Neutrophil (primary cell): ENCODE measurements at regions not wholly inside any gene's neighbourhood (a gene's known extent, or its start where the extent isn't known, plus 50 kb on each side); places are given as distances from the start of the nearest gene placed in this dataset.

Source experiments
- H3K27ac ChIP-seq: fragments of 200-600 bp; sonication (generic); 2 replicates; pipeline ENCODE4 v1.5.1; 2016; ENCODE audit warnings: mild to moderate bottlenecking, moderate library complexity
- H3K27me3 ChIP-seq: fragments of 200-600 bp; sonication (generic); 2 replicates; pipeline ENCODE4 v1.6.0; 2016; ENCODE audit warnings: mild to moderate bottlenecking
- H3K36me3 ChIP-seq: fragments of 200-600 bp; sonication (generic); 2 replicates; pipeline ENCODE4 v1.5.1; 2017
- H3K4me1 ChIP-seq, 2 experiments: fragments of 200-600 bp in 1 of 2; sonication (generic) in 1 of 2; 1 replicate in 1 of 2; 2 replicates in 1 of 2; pipeline versions ENCODE4 v1.5.1 to v1.6.1; 2013 to 2016; ENCODE audit warnings: low read depth in 1 of 2, low read length in 1 of 2, mild to moderate bottlenecking in 1 of 2, moderate library complexity in 1 of 2; ENCODE audit not compliant: control insufficient read depth in 1 of 2, insufficient read depth in 1 of 2
- H3K4me3 ChIP-seq, 2 experiments: fragments of 200-600 bp in 1 of 2; sonication (generic) in 1 of 2; 1 replicate in 1 of 2; 2 replicates in 1 of 2; pipeline ENCODE4 v1.5.1; 2013 to 2016; ENCODE audit warnings: low read depth in 1 of 2, low read length in 1 of 2, mild to moderate bottlenecking in 1 of 2, moderate library complexity in 1 of 2
- H3K9me3 ChIP-seq: fragments of 200-600 bp; sonication (generic); 2 replicates; pipeline ENCODE4 v1.5.1; 2016
- TF ChIP-seq, protein P1 (sequence below): fragments of 200-600 bp; sonication (generic); IDR thresholded peaks from 2 replicates; pipeline ENCODE4 v1.5.1; 2016; ENCODE audit warnings: antibody characterized with exemption

GRCh38 chr1:58979677-58980076, 195.8 kb upstream of the JUN start:
- H3K4me3 ChIP-seq = no peak overlapping the region
- H3K27me3 ChIP-seq = peaks cover 76% of the 10 kb centered on the region
- no peak overlapping the region for H3K27ac ChIP-seq
- H3K36me3 ChIP-seq = no peaks in the 10 kb centered on the region
- no peaks in the 10 kb centered on the region for H3K9me3 ChIP-seq
- TF ChIP-seq, protein P1, sequence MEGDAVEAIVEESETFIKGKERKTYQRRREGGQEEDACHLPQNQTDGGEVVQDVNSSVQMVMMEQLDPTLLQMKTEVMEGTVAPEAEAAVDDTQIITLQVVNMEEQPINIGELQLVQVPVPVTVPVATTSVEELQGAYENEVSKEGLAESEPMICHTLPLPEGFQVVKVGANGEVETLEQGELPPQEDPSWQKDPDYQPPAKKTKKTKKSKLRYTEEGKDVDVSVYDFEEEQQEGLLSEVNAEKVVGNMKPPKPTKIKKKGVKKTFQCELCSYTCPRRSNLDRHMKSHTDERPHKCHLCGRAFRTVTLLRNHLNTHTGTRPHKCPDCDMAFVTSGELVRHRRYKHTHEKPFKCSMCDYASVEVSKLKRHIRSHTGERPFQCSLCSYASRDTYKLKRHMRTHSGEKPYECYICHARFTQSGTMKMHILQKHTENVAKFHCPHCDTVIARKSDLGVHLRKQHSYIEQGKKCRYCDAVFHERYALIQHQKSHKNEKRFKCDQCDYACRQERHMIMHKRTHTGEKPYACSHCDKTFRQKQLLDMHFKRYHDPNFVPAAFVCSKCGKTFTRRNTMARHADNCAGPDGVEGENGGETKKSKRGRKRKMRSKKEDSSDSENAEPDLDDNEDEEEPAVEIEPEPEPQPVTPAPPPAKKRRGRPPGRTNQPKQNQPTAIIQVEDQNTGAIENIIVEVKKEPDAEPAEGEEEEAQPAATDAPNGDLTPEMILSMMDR = no peak
- H3K4me1 ChIP-seq = peaks cover 5 to 9% of the 10 kb centered on the region in 2 experiments

DNA sequence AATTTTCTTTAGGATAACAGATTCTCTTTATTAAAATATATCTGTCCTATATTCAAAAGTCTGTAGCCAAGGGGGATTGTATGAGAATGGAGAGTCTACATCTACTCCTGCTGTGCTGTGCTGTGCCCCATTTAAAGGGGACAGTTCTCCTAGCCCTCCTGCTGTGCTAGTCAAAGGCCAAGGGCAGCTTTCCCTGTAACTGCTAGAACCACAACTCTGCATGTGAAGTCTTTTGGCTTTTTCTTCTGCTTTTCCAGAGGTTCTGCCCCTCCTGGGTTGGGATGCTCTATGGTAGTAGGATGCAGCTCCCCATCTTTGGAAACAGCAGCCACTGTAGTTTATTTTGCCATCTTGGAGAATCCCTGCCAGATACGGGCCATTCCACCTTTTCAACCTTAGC, 197.5 kb upstream of the JUN start:
- Histone ChIP-seq H3K9me3 (no peaks in the 10 kb centered on the region), H3K36me3 (no peaks in the 10 kb centered on the region), H3K4me1 (peaks cover 5 to 9% of the 10 kb centered on the region in 2 experiments), H3K27me3 (peaks cover 66% of the 10 kb centered on the region), H3K27ac (no peak overlapping the region), H3K4me3 (no peak overlapping the region)
- TF ChIP-seq, protein P1 = no peak

- H3K27me3 ChIP-seq = peaks cover 59% of the 10 kb centered on the region
- peaks cover 5 to 9% of the 10 kb centered on the region in 2 experiments for H3K4me1 ChIP-seq
- no peak overlapping the region for H3K4me3 ChIP-seq
- no peaks in the 10 kb centered on the region for H3K36me3 ChIP-seq
- no peaks in the 10 kb centered on the region for H3K9me3 ChIP-seq
- TF ChIP-seq, protein P1 = no peak
- H3K27ac ChIP-seq = no peak overlapping the region
Measured at GRCh38 chr1:58982259-58982998, 198.6 kb upstream of the JUN start.

DNA sequence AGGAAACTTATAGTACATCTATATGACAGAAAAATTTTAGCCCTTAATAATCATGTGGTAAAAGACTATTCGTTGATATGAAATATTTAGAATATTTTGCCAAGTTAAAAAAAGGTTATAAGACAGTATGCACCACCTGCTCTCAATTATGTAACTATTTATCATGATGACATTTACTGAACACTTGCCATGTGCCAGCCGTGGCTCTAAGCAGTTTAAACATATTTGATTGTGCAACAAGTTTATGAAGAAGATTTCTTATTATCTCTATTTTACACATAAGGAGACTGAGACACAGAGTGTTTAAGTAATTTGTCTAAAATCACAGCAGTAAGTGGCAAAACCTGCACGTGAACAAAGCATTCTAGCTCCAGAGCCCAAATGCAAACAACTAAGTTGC, 199.3 kb upstream of the JUN start:
- TF ChIP-seq, protein P1 = no peak
- Histone ChIP-seq H3K27me3 (peaks cover 52% of the 10 kb centered on the region), H3K4me3 (no peak overlapping the region), H3K9me3 (no peaks in the 10 kb centered on the region), H3K27ac (no peak overlapping the region), H3K36me3 (no peaks in the 10 kb centered on the region), H3K4me1 (peaks cover 5 to 9% of the 10 kb centered on the region in 2 experiments)

GRCh38 chr1:58983633-58984245, 199.9 kb upstream of the JUN start:
- Histone ChIP-seq H3K4me1 (peaks cover 5 to 9% of the 10 kb centered on the region in 2 experiments), H3K9me3 (no peaks in the 10 kb centered on the region), H3K4me3 (no peak overlapping the region), H3K36me3 (no peaks in the 10 kb centered on the region), H3K27me3 (peaks cover 48% of the 10 kb centered on the region), H3K27ac (no peak overlapping the region)
- TF ChIP-seq, protein P1 = no peak
